ENCODE measurements at regions not wholly inside any gene's neighbourhood (a gene's known extent, or its start where the extent isn't known, plus 50 kb on each side); places are given as distances from the start of the nearest gene placed in this dataset.

DNA sequence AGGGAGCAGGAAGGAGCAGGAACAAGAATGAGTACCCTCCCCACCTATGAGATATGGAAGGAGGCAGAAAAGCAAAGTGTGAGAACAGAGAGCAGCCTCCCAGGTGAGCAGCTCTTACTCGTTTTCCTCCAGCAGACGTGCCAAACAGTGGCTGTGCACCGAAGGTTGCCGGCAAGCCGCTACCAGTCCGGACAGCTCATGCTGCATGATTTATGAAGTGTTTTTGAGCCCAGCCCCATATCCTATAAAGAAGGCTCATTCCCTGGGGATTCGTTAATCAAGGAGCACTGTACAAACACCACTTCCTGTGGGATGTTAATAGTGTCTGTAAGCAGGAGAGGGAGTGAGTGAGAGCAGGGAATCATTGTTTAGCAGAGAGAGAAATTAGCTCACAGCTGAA, 118.3 kb upstream of the FOXB1 start:
- TF ChIP-seq NFIC (IDR thresholded peaks at IDR 0.05) (no peak), TEAD4 (IDR thresholded peaks at IDR 0.05) (no peak), CREB1 (IDR thresholded peaks at IDR 0.05; ENCODE audit: low read depth) (no peak), CEBPB (IDR thresholded peaks at IDR 0.05) (no peak)
- TF ChIP-seq, protein P1, sequence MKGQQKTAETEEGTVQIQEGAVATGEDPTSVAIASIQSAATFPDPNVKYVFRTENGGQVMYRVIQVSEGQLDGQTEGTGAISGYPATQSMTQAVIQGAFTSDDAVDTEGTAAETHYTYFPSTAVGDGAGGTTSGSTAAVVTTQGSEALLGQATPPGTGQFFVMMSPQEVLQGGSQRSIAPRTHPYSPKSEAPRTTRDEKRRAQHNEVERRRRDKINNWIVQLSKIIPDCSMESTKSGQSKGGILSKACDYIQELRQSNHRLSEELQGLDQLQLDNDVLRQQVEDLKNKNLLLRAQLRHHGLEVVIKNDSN (IDR thresholded peaks at IDR 0.05), result no peak

DNA sequence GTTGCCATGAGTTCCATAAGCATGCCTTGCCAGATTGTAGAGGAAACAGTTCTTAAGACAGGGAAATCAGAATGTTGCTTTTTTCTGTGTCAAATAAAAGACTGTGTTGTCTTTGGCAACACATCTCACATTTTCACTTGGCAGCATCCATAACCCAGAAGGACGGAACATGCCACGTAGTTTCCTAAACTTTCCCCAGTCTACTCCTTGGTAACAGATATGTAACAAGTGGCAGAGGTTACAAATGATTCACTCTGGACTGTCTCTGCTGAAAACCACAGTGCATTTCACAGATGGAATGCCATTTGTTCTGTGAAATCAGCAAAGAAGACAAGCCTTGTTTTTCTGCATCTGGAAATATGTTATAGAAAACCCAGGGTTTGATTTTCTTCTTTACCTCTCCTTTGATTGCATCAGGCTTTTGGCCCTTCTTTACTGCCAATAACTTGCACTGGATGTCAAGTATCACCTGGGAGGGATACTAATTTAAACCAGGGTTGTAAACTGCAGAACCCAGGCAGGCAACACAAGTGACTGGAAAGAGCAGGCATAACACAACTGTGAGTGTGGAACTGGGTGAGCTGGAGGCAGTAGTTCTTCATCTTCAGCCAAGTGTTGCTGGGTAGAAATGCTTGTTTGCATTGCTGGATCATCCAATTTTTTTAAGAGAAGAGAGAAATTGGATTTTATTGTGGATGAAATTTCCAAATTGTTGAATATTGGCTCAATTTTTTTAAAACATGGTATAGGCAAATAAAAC, 124.4 kb upstream of the FOXB1 start:
- TF ChIP-seq TCF12 (IDR thresholded peaks at IDR 0.05; ENCODE audit: low read depth), result no peak
- TF ChIP-seq, protein P2, sequence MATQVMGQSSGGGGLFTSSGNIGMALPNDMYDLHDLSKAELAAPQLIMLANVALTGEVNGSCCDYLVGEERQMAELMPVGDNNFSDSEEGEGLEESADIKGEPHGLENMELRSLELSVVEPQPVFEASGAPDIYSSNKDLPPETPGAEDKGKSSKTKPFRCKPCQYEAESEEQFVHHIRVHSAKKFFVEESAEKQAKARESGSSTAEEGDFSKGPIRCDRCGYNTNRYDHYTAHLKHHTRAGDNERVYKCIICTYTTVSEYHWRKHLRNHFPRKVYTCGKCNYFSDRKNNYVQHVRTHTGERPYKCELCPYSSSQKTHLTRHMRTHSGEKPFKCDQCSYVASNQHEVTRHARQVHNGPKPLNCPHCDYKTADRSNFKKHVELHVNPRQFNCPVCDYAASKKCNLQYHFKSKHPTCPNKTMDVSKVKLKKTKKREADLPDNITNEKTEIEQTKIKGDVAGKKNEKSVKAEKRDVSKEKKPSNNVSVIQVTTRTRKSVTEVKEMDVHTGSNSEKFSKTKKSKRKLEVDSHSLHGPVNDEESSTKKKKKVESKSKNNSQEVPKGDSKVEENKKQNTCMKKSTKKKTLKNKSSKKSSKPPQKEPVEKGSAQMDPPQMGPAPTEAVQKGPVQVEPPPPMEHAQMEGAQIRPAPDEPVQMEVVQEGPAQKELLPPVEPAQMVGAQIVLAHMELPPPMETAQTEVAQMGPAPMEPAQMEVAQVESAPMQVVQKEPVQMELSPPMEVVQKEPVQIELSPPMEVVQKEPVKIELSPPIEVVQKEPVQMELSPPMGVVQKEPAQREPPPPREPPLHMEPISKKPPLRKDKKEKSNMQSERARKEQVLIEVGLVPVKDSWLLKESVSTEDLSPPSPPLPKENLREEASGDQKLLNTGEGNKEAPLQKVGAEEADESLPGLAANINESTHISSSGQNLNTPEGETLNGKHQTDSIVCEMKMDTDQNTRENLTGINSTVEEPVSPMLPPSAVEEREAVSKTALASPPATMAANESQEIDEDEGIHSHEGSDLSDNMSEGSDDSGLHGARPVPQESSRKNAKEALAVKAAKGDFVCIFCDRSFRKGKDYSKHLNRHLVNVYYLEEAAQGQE (IDR thresholded peaks at IDR 0.05; ENCODE audit: low read depth), result no peak
- TF ChIP-seq NFIC (IDR thresholded peaks at IDR 0.05), result no peak
- TF ChIP-seq EP300 (IDR thresholded peaks at IDR 0.05; ENCODE audit: borderline replicate concordance), result no peak
- no peak for TF ChIP-seq TAF1 (IDR thresholded peaks at IDR 0.05; ENCODE audit: low read depth)
- TF ChIP-seq ZBTB7A (IDR thresholded peaks at IDR 0.05; ENCODE audit: low read depth), result no peak

DNA sequence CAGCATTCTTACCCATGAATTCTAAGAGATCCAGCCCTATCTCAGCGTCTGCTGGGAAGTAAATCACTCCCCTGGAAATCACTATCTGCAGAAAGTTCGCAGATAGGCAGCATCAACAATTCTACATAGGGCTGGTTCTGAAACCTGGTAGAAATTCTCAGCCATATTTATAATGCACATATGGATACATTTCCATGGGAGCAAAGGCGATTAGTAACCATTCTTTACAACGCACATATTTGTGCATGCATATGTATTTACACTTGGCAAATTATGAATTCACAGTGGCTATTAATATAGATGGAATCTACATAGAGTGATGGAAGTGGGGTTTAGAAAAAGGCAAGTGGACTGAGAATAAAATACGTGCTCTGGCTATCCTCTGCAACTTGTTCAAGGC, 128.0 kb upstream of the FOXB1 start:
- TF ChIP-seq YY1 (IDR thresholded peaks at IDR 0.05; ENCODE audit: low read depth), result no peak

DNA sequence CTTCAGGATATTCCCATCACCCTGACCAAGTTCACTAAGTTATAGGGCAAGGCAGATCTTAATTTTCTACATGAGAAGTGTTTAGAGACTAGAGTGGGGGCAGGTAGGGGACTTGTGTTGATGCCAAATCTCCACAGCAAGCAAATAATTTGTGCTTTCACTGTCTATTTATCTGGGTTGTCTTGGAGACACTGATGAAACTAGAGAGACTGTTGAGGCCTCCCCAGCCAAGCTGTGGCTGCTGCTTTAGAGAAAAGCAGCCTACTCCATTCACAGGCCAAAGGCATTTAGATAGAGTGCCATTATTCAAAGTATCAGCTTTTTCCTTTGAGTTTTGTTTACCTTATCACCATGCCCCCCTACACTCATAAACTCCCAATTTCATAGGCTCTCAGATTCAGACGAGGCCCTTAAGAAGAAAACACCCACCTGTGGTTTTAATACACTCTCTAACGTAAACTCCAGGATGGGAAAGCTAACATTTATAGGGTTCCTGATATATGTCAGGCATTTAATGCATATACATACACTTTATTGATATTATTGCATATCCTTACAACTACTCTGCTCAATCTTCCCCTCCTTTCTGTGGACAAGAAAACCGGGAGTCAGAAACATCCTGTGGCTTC, 130.4 kb upstream of the FOXB1 start:
- TF ChIP-seq TAF1 (IDR thresholded peaks at IDR 0.05; ENCODE audit: low read depth) (no peak), FOXM1 (IDR thresholded peaks at IDR 0.05; ENCODE audit: borderline replicate concordance, low read depth) (no peak), YY1 (IDR thresholded peaks at IDR 0.05; ENCODE audit: low read depth) (no peak), EP300 (IDR thresholded peaks at IDR 0.05; ENCODE audit: borderline replicate concordance) (no peak), TCF12 (IDR thresholded peaks at IDR 0.05; ENCODE audit: low read depth) (no peak), EGR1 (IDR thresholded peaks at IDR 0.05) (no peak), CEBPB (IDR thresholded peaks at IDR 0.05) (no peak), RAD21 (IDR thresholded peaks at IDR 0.05; ENCODE audit: low read depth) (no peak), TEAD4 (IDR thresholded peaks at IDR 0.05) (no peak), NFIC (IDR thresholded peaks at IDR 0.05) (no peak), ZBTB7A (IDR thresholded peaks at IDR 0.05; ENCODE audit: low read depth) (no peak), CREB1 (IDR thresholded peaks at IDR 0.05; ENCODE audit: low read depth) (no peak)
- TF ChIP-seq, protein P2 (IDR thresholded peaks at IDR 0.05; ENCODE audit: low read depth), result no peak
- TF ChIP-seq, protein P3, sequence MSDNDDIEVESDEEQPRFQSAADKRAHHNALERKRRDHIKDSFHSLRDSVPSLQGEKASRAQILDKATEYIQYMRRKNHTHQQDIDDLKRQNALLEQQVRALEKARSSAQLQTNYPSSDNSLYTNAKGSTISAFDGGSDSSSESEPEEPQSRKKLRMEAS (IDR thresholded peaks at IDR 0.05), result no peak
- TF ChIP-seq, protein P1 (IDR thresholded peaks at IDR 0.05), result no peak

DNA sequence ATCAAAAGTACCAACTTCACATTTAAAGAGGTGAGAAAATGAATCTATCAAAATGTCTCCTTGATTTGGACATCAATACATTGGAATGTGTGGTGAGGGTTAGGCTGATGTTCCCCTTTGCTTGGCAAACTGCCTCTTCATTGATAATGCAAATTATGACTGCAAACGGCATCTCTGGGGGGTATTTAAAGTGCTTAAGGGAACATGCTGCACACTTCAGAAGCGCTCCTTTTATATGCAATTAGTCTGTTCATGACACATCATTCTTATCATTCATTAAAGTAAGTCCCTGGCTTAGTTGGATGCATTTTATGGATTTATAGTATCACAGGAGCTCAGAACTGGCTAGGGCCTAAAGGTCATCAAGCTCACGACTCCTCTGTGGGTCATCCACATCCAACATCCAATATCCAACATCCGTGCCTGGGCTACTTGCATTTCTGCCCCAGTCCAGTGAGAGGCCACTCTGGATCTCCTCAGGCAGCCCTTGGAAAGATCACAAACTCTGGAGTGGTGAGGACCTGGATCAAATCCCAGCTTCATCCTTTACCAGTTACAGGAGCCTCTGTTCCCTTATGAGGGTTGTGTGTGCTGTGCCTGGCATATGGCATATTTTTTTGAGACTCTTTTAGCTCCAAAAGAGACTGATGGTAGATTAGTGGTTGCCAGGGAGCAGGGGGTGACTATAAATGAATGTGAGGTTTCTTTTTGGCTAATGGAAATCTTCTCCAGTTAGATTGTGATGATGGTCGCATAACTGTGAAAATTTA, 136.8 kb upstream of the FOXB1 start:
- TF ChIP-seq RAD21 (IDR thresholded peaks at IDR 0.05; ENCODE audit: low read depth) (no peak), TCF12 (IDR thresholded peaks at IDR 0.05; ENCODE audit: low read depth) (no peak), EP300 (IDR thresholded peaks at IDR 0.05; ENCODE audit: borderline replicate concordance) (no peak), EGR1 (IDR thresholded peaks at IDR 0.05) (no peak), TAF1 (IDR thresholded peaks at IDR 0.05; ENCODE audit: low read depth) (no peak), YY1 (IDR thresholded peaks at IDR 0.05; ENCODE audit: low read depth) (no peak), ZBTB7A (IDR thresholded peaks at IDR 0.05; ENCODE audit: low read depth) (no peak), NFIC (IDR thresholded peaks at IDR 0.05) (no peak)
- TF ChIP-seq, protein P3 (IDR thresholded peaks at IDR 0.05), result no peak
- TF ChIP-seq, protein P2 (IDR thresholded peaks at IDR 0.05; ENCODE audit: low read depth), result no peak
- TF ChIP-seq, protein P1 (IDR thresholded peaks at IDR 0.05), result no peak

Measured in Ishikawa (cell line).